Loucy (cell line): ENCODE measurements at regions not wholly inside any gene's neighbourhood (a gene's known extent, or its start where the extent isn't known, plus 50 kb on each side); places are given as distances from the start of the nearest gene placed in this dataset.

Experiments used
- H2AFZ ChIP-seq: fragments of 200-600 bp; sonication (generic); 2 replicates; pipeline ENCODE4 v1.6.0; 2016; ENCODE audit warnings: antibody characterized with exemption, mild to moderate bottlenecking, low read length, moderate library complexity
- H3F3A ChIP-seq: fragments of 200-600 bp; 2 replicates; pipeline ENCODE4 v1.6.0; 2016; ENCODE audit warnings: antibody characterized with exemption, low read depth, mild to moderate bottlenecking
- H3K27me3 ChIP-seq: fragments of 200-600 bp; sonication (generic); 2 replicates; pipeline ENCODE4 v1.6.1; 2014; ENCODE audit warnings: low read length, mild to moderate bottlenecking; ENCODE audit not compliant: insufficient read depth, poor library complexity, severe bottlenecking
- H3K36me3 ChIP-seq: fragments of 200-600 bp; sonication (generic); 2 replicates; pipeline ENCODE4 v1.6.1; 2016; ENCODE audit warnings: low read length; ENCODE audit not compliant: insufficient read depth
- H3K4me1 ChIP-seq: fragments of 200-600 bp; sonication (generic); 2 replicates; pipeline ENCODE4 v1.5.1; 2014; ENCODE audit warnings: low read length, mild to moderate bottlenecking; ENCODE audit not compliant: insufficient read depth, poor library complexity, severe bottlenecking
- H3K4me2 ChIP-seq: fragments of 200-600 bp; sonication (generic); 2 replicates; pipeline ENCODE4 v1.6.0; 2014; ENCODE audit warnings: antibody characterized with exemption, low read length, low read depth, mild to moderate bottlenecking; ENCODE audit not compliant: poor library complexity, severe bottlenecking
- H3K4me3 ChIP-seq: fragments of 200-600 bp; sonication (generic); 2 replicates; pipeline ENCODE4 v1.5.1; 2014; ENCODE audit warnings: low read length, mild to moderate bottlenecking, mixed read lengths; ENCODE audit not compliant: poor library complexity, severe bottlenecking
- H3K79me2 ChIP-seq: fragments of 200-600 bp; sonication (generic); 2 replicates; pipeline ENCODE4 v1.6.1; 2014; ENCODE audit warnings: low read length; ENCODE audit not compliant: insufficient read depth
- H3K9ac ChIP-seq: fragments of 200-600 bp; sonication (generic); 2 replicates; pipeline ENCODE4 v1.6.0; 2014; ENCODE audit warnings: mild to moderate bottlenecking, low read depth, low read length, moderate library complexity; ENCODE audit not compliant: poor library complexity, severe bottlenecking
- H3K9me2 ChIP-seq: fragments of 200-600 bp; sonication (generic); replicated peaks from 2 replicates; pipeline ENCODE4 v1.6.1; 2016; ENCODE audit warnings: low read depth, low read length, mixed read lengths
- H3K9me3 ChIP-seq: fragments of 200-600 bp; sonication (generic); 2 replicates; pipeline ENCODE4 v1.6.1; 2014; ENCODE audit warnings: mild to moderate bottlenecking, antibody characterized with exemption, low read length, low read depth; ENCODE audit not compliant: insufficient read depth
- H4K20me1 ChIP-seq: fragments of 200-600 bp; sonication (generic); 2 replicates; pipeline ENCODE4 v1.6.0; 2014; ENCODE audit warnings: antibody characterized with exemption, low read length, mild to moderate bottlenecking; ENCODE audit not compliant: insufficient read depth, poor library complexity, severe bottlenecking
- EZH2phosphoT487 ChIP-seq: fragments of 200-600 bp; IDR thresholded peaks from 2 replicates; pipeline ENCODE4 v1.6.1; 2018; ENCODE audit warnings: antibody characterized with exemption, mild to moderate bottlenecking, moderate library complexity, borderline replicate concordance
- TF ChIP-seq, protein P1 (sequence below): fragments of 200-600 bp; sonication (generic); conservative IDR thresholded peaks from 2 replicates; pipeline ENCODE4 v1.5.1; 2014; ENCODE audit warnings: mild to moderate bottlenecking, antibody characterized with exemption, low read length

GRCh38 chrX:39903937-39904336 is 193.8 kb downstream of the BCOR start:
- TF ChIP-seq, protein P1, sequence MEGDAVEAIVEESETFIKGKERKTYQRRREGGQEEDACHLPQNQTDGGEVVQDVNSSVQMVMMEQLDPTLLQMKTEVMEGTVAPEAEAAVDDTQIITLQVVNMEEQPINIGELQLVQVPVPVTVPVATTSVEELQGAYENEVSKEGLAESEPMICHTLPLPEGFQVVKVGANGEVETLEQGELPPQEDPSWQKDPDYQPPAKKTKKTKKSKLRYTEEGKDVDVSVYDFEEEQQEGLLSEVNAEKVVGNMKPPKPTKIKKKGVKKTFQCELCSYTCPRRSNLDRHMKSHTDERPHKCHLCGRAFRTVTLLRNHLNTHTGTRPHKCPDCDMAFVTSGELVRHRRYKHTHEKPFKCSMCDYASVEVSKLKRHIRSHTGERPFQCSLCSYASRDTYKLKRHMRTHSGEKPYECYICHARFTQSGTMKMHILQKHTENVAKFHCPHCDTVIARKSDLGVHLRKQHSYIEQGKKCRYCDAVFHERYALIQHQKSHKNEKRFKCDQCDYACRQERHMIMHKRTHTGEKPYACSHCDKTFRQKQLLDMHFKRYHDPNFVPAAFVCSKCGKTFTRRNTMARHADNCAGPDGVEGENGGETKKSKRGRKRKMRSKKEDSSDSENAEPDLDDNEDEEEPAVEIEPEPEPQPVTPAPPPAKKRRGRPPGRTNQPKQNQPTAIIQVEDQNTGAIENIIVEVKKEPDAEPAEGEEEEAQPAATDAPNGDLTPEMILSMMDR: no peak
- Histone ChIP-seq H3K9me2 (no peaks in the 10 kb centered on the region), H4K20me1 (no peaks in the 10 kb centered on the region), H2AFZ (no peak overlapping the region), H3K9ac (no peak overlapping the region), H3K4me3 (no peak overlapping the region), H3K4me1 (peaks cover 9% of the 10 kb centered on the region), H3K27me3 (no peaks in the 10 kb centered on the region), H3K79me2 (no peaks in the 10 kb centered on the region), H3F3A (no peaks in the 10 kb centered on the region), H3K4me2 (no peak overlapping the region), H3K36me3 (no peaks in the 10 kb centered on the region), H3K9me3 (no peaks in the 10 kb centered on the region)

DNA sequence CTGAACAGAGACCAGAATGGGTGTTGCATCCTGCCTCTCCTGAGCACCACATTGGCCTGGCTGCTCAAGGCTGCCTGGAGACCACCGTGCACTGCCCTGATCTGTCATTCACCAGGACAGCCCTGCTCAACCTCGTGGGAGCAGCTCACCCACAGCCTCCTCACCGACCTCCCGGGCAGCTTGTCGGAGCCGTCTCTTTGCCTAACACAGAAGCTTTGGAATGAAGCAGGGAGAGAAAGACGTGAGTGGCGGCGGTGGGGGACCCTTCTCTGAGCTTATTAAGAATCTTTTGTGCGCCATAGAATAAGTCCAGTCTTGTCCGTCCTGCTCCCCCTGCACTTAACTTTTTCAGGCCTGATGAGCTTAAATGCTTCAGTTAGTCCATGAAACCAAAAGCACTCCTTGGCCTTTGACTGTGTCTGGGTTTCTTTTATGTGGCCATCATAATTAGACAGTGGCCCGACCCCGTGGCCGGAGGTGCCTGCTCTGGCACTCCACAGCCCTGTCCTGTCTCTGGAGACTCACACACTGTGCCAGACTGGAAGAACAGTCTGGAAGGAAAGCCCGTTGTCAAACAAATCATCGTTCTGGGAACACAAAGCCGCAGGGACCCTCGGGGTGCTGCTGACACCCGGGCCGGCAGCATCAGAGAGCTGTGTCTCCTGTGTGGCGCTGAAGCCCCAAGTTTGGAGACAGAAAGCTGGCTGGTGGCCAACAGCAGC is 192.8 kb downstream of the BCOR start:
- H4K20me1 ChIP-seq: no peaks in the 10 kb centered on the region
- no peak for TF ChIP-seq EZH2phosphoT487
- TF ChIP-seq, protein P1: no peak
- no peaks in the 10 kb centered on the region for H3K27me3 ChIP-seq
- H3K79me2 ChIP-seq: no peaks in the 10 kb centered on the region
- no peaks in the 10 kb centered on the region for H3K9me3 ChIP-seq
- peaks cover 9% of the 10 kb centered on the region for H3K4me1 ChIP-seq
- H3F3A ChIP-seq: no peaks in the 10 kb centered on the region
- H3K9me2 ChIP-seq: no peaks in the 10 kb centered on the region
- H2AFZ ChIP-seq: no peak overlapping the region
- H3K4me2 ChIP-seq: no peak overlapping the region
- H3K36me3 ChIP-seq: no peaks in the 10 kb centered on the region
- no peak overlapping the region for H3K9ac ChIP-seq
- H3K4me3 ChIP-seq: no peak overlapping the region

GRCh38 chrX:39905538-39905891 is 192.2 kb downstream of the BCOR start:
- Histone ChIP-seq H3K4me1 (peaks cover 7% of the 10 kb centered on the region), H2AFZ (no peak overlapping the region), H3F3A (no peaks in the 10 kb centered on the region), H3K9me3 (no peaks in the 10 kb centered on the region), H3K4me2 (no peak overlapping the region), H3K27me3 (no peaks in the 10 kb centered on the region), H3K4me3 (no peak overlapping the region), H3K9me2 (no peaks in the 10 kb centered on the region), H4K20me1 (no peaks in the 10 kb centered on the region), H3K36me3 (no peaks in the 10 kb centered on the region), H3K9ac (no peak overlapping the region), H3K79me2 (no peaks in the 10 kb centered on the region)
- no peak for TF ChIP-seq EZH2phosphoT487
- TF ChIP-seq, protein P1: no peak
